A549 (cell line): ENCODE measurements at regions not wholly inside any gene's neighbourhood (a gene's known extent, or its start where the extent isn't known, plus 50 kb on each side); places are given as distances from the start of the nearest gene placed in this dataset.

ENCODE experiments used
- ATAC-seq, 2 experiments: fragments of 200-7000 bp in 1 of 2; fragments of >200 bp in 1 of 2; cut with Nextera tagmentation in 1 of 2; cut with Tn5 transposase in 1 of 2; 3 replicates each; pipeline versions ENCODE4 v1.8.0 to v1.9.1; 2018 to 2020; ENCODE audit warnings: mild to moderate bottlenecking in 1 of 2, moderate library complexity in 1 of 2
- CTCF ChIA-PET: fragments of 300-600 bp; sonication (Branson Sonifier 250); formaldehyde crosslinking; extraction: SDS; loops from one replicate; lab custom pipeline; 2021; ENCODE audit warnings: antibody characterized with exemption, inconsistent platforms; lab: Yijun Ruan, JAX
- POLR2A ChIA-PET: fragments of 350-600 bp; formaldehyde crosslinking; extraction: SDS; loops from one replicate; lab custom pipeline; 2021; ENCODE audit warnings: antibody characterized with exemption, inconsistent platforms; lab: Yijun Ruan, JAX
- DNase-seq, 2 experiments: peaks; one replicate each; pipeline versions ENCODE4 v3.0.0 to v3.0.0-alpha.2; 2011 to 2016; ENCODE audit warnings: low read depth in 1 of 2, low spot score in 1 of 2
- FAIRE-seq: peaks from 2 replicates; lab custom pipeline; 2011; peaks lifted over from hg19 to GRCh38; lab: Jason Lieb, UNC
- H3K27ac ChIP-seq, 2 experiments: fragments of >200 bp; sonication (Bioruptor Twin); formaldehyde crosslinking; 3 replicates each; pipeline ENCODE4 v1.5.1; 2016 to 2017
- H3K4me1 ChIP-seq: fragments of >200 bp; sonication (Bioruptor Twin); formaldehyde crosslinking; 3 replicates; pipeline ENCODE4 v1.6.1; 2016
- H3K4me2 ChIP-seq: fragments of >200 bp; sonication (Bioruptor Twin); formaldehyde crosslinking; 3 replicates; pipeline ENCODE4 v1.6.1; 2016
- H3K4me3 ChIP-seq: fragments of >200 bp; sonication (Bioruptor Twin); formaldehyde crosslinking; 3 replicates; pipeline ENCODE4 v1.5.1; 2016
- H3K9me3 ChIP-seq: fragments of >200 bp; sonication (Bioruptor Twin); formaldehyde crosslinking; 3 replicates; pipeline ENCODE4 v1.6.1; 2016
- BCL3 ChIP-seq: fragments of >200 bp; sonication (Bioruptor Twin); formaldehyde crosslinking; IDR thresholded peaks from 3 replicates; pipeline ENCODE4 v1.6.1; 2016
- BHLHE40 ChIP-seq: IDR thresholded peaks from 2 replicates; pipeline ENCODE4 v1.6.1; 2012; ENCODE audit warnings: low read depth, low read length, inconsistent platforms
- CBX2 ChIP-seq: fragments of 200-600 bp; sonication (generic); IDR thresholded peaks from 2 replicates; pipeline ENCODE4 v1.6.1; 2016; ENCODE audit warnings: low read depth, mild to moderate bottlenecking, borderline replicate concordance
- CTCF ChIP-seq: fragments of >200 bp; sonication (Bioruptor Twin); formaldehyde crosslinking; IDR thresholded peaks from 3 replicates; pipeline ENCODE4 v1.5.1; 2016
- E2F6 ChIP-seq: IDR thresholded peaks from 2 replicates; pipeline ENCODE4 v1.6.1; 2012; ENCODE audit warnings: low read depth, borderline replicate concordance
- EP300 ChIP-seq, 2 experiments: fragments of >200 bp; sonication (Bioruptor Twin); formaldehyde crosslinking; IDR thresholded peaks; 2 replicates in 1 of 2; 3 replicates in 1 of 2; pipeline ENCODE4 v1.6.1; 2016 to 2017
- HOXB13 ChIP-seq: fragments of 250-450 bp; sonication (Bioruptor Pico); IDR thresholded peaks from 2 replicates; pipeline ENCODE4 v1.5.0; 2020; ENCODE audit warnings: low read depth, mild to moderate bottlenecking, moderate library complexity
- HOXB5 ChIP-seq: fragments of 250-450 bp; sonication (Bioruptor Pico); IDR thresholded peaks from 2 replicates; pipeline ENCODE4 v1.5.0; 2020; ENCODE audit warnings: mild to moderate bottlenecking, moderate library complexity
- MAX ChIP-seq: IDR thresholded peaks from 2 replicates; pipeline ENCODE4 v1.6.1; 2012
- MAZ ChIP-seq: fragments of 150-350 bp; IDR thresholded peaks from 2 replicates; pipeline ENCODE4 v1.6.1; 2014; ENCODE audit warnings: antibody characterized with exemption, low read depth, low read length, borderline replicate concordance
- NFE2L2 ChIP-seq: fragments of 150-350 bp; conservative IDR thresholded peaks from 2 replicates; pipeline ENCODE4 v1.6.1; 2014; ENCODE audit warnings: low read length
- NPAS2 ChIP-seq: fragments of 250-450 bp; sonication (Bioruptor Pico); IDR thresholded peaks from 2 replicates; pipeline ENCODE4 v1.8.0; 2022; ENCODE audit warnings: mild to moderate bottlenecking, moderate library complexity, borderline replicate concordance
- PHF8 ChIP-seq: fragments of 200-600 bp; sonication (generic); IDR thresholded peaks from 2 replicates; pipeline ENCODE4 v1.6.1; 2016; ENCODE audit warnings: low read depth, mild to moderate bottlenecking, antibody characterized with exemption, moderate library complexity, borderline replicate concordance
- RARB ChIP-seq: fragments of 250-450 bp; sonication (Bioruptor Pico); IDR thresholded peaks from 2 replicates; pipeline ENCODE4 v1.8.0; 2021; ENCODE audit warnings: mild to moderate bottlenecking, moderate library complexity
- RFX5 ChIP-seq: fragments of 450-650 bp; IDR thresholded peaks from 2 replicates; pipeline ENCODE4 v1.7.1; 2014; ENCODE audit warnings: antibody characterized with exemption, mild to moderate bottlenecking, moderate library complexity
- SREBF2 ChIP-seq: fragments of 450-650 bp; IDR thresholded peaks from 2 replicates; pipeline ENCODE4 v1.6.1; 2014; ENCODE audit warnings: mild to moderate bottlenecking, moderate library complexity
- TFCP2L1 ChIP-seq: fragments of 250-450 bp; sonication (Bioruptor Pico); IDR thresholded peaks from 2 replicates; pipeline ENCODE4 v1.5.0; 2021; ENCODE audit warnings: mild to moderate bottlenecking
- TP53 ChIP-seq: fragments of 250-450 bp; sonication (Bioruptor Pico); IDR thresholded peaks from 2 replicates; pipeline ENCODE4 v1.5.0; 2021; ENCODE audit warnings: mild to moderate bottlenecking, moderate library complexity
- USF2 ChIP-seq: fragments of 450-650 bp; IDR thresholded peaks from 2 replicates; pipeline ENCODE4 v1.6.1; 2014; ENCODE audit warnings: antibody characterized with exemption
- ZFP36 ChIP-seq: fragments of 450-650 bp; IDR thresholded peaks from 2 replicates; pipeline ENCODE4 v1.6.1; 2014; ENCODE audit warnings: borderline replicate concordance; ENCODE audit not compliant: partially characterized antibody
- WGBS: methylation state at CpG from one replicate; pipeline ENCODE4 v1.1.6; 2017; ENCODE audit errors: missing lambda C conversion rate; 5-methylcytosine and 5-hydroxymethylcytosine counted together

- TF ChIP-seq CTCF (no peak), HOXB13 (CRISPR knock-in tag) (no peak), RARB (CRISPR knock-in tag) (no peak), PHF8 (no peak)
- TF ChIP-seq, all 56 proteins: peak for 0
These were observed 2816.6 kb downstream of the PCDH9 start (continued) for GRCh38 chr13:64413529-64413928.

GRCh38 chr13:64410276-64411053, 2819.7 kb downstream of the PCDH9 start:
- H3K4me1 ChIP-seq: no peaks in the 10 kb centered on the region
- 29% methylated on average over 2 of the region's 5 CpGs for WGBS
- no peaks in the 10 kb centered on the region for H3K9me3 ChIP-seq
- H3K4me2 ChIP-seq: no peak overlapping the region
- CTCF ChIA-PET: no interaction called here
- H3K27ac ChIP-seq: no peak overlapping the region
- DNase-seq: no peak
- no peak for FAIRE-seq
- no peak for ATAC-seq
- TF ChIP-seq E2F6: no peak
- POLR2A ChIA-PET: no interaction called here
- no peak overlapping the region for H3K4me3 ChIP-seq

- H3K4me2 ChIP-seq: no peak overlapping the region
- ChIA-PET CTCF (no interaction called here), POLR2A (no interaction called here)
- ATAC-seq (no peak), FAIRE-seq (no peak), DNase-seq (no peak)
- H3K4me1 ChIP-seq: no peaks in the 10 kb centered on the region
- no peak for TF ChIP-seq MAZ
- TF ChIP-seq NPAS2 (CRISPR knock-in tag): no peak
- TF ChIP-seq BCL3: no peak
- TF ChIP-seq SREBF2: no peak
- no peak for TF ChIP-seq EP300 (IDR thresholded peaks at IDR 0.05)
- no peak for TF ChIP-seq TP53 (CRISPR knock-in tag)
- TF ChIP-seq BHLHE40: no peak
- no peak for TF ChIP-seq USF2
- no peak for TF ChIP-seq MAX
- no peak for TF ChIP-seq NFE2L2
- TF ChIP-seq RFX5: no peak
- no peak for TF ChIP-seq PHF8
- no peak for TF ChIP-seq HOXB5 (CRISPR knock-in tag)
- TF ChIP-seq ZFP36: no peak
- no peak for TF ChIP-seq CBX2
- TF ChIP-seq TFCP2L1: no peak
- no peak overlapping the region for H3K27ac ChIP-seq
- H3K4me3 ChIP-seq: no peak overlapping the region
- H3K9me3 ChIP-seq: no peaks in the 10 kb centered on the region
- 7% methylated on average over 2 of the region's 2 CpGs for WGBS
These were observed 2832.4 kb downstream of the PCDH9 start for GRCh38 chr13:64397701-64398100.
